ENCODE measurements at regions not wholly inside any gene's neighbourhood (a gene's known extent, or its start where the extent isn't known, plus 50 kb on each side); places are given as distances from the start of the nearest gene placed in this dataset.

DNA sequence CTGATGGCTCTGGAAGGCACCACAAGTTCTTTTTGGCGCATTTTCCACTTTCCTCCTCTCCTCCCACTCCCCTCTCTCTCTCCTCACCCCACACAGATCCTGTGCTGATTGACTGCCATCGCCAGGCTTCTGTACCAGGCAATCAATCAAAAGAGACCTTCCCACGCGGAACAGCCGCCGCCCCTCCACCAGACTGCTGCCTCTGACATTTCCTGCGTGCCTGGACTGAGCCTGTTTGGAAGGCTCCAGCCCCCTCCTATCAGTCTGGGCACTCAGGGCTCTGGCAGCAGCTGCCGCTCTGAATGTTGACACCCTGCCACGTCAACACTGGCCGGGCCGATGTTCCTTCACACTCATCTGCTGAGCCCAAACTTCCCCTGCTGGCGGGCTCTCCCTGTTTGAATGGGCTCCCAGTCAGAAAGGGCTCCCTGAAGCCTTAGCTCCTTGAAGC lies 467.7 kb downstream of the EPHA4 start:
- no peak overlapping the region for H3K4me3 ChIP-seq (ENCODE audit: low read depth, low read length)

GRCh38 chr2:221106241-221106640 lies 465.9 kb downstream of the EPHA4 start:
- H3K4me3 ChIP-seq (ENCODE audit: low read depth, low read length) = no peak overlapping the region
- no peak for TF ChIP-seq CTCF (IDR thresholded peaks at IDR 0.05; ENCODE audit: borderline replicate concordance, insufficient read depth, low read depth, low read length)

More for the DNA sequence above, 467.7 kb downstream of the EPHA4 start:
- no peak for TF ChIP-seq CTCF (IDR thresholded peaks at IDR 0.05; ENCODE audit: borderline replicate concordance, insufficient read depth, low read depth, low read length)

GRCh38 chr2:221107424-221107823 lies 464.7 kb downstream of the EPHA4 start:
- no peak for TF ChIP-seq CTCF (IDR thresholded peaks at IDR 0.05; ENCODE audit: borderline replicate concordance, insufficient read depth, low read depth, low read length)
- H3K4me3 ChIP-seq (ENCODE audit: low read depth, low read length) = no peak overlapping the region

- TF ChIP-seq CTCF (IDR thresholded peaks at IDR 0.05; ENCODE audit: borderline replicate concordance, insufficient read depth, low read depth, low read length) = no peak
- no peak overlapping the region for H3K4me3 ChIP-seq (ENCODE audit: low read depth, low read length)
Measured at GRCh38 chr2:221109552-221109951, 462.6 kb downstream of the EPHA4 start.

- TF ChIP-seq CTCF (IDR thresholded peaks at IDR 0.05; ENCODE audit: borderline replicate concordance, insufficient read depth, low read depth, low read length) = no peak
- H3K4me3 ChIP-seq (ENCODE audit: low read depth, low read length) = no peak overlapping the region
Measured at GRCh38 chr2:221111739-221112138, 460.4 kb downstream of the EPHA4 start.

DNA sequence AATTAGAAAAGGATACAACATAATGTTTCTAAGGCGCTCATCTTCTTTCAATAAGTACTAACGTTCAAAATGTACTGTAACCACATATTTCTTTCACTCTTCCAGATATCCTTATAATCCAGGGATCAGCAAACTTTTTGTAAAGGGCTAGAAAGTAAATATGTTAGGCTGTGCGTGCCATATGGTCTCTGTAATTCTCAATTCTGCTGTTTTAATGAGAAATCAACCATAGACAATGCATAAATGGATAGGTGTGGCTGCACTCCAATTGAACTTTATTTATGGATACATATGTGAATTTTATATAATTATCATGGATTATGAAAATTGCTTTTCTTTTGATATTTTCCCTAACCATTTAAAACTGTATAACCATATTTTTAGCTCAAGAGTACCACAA lies 459.4 kb downstream of the EPHA4 start:
- H3K4me3 ChIP-seq (ENCODE audit: low read depth, low read length) = no peak overlapping the region
- TF ChIP-seq CTCF (IDR thresholded peaks at IDR 0.05; ENCODE audit: borderline replicate concordance, insufficient read depth, low read depth, low read length) = no peak

DNA sequence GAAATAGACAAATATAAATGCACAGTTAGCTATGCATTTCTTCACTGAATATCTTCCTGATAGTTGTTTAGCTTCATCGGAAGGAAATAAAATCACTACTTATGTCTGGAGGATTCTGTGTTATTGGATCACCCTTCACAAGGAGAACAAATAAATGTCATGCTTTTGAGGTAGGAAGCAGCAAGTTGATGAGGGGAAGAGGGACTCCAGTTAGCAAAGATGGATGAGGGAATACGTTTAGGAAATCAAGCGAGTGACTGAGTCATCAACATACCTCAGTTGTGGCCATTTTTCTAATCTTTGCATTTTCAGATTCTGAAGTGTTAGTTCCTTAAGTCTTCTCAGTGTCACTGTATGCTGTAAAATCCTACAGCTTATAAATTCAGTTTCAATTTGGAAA lies 456.2 kb downstream of the EPHA4 start:
- no peak for TF ChIP-seq CTCF (IDR thresholded peaks at IDR 0.05; ENCODE audit: borderline replicate concordance, insufficient read depth, low read depth, low read length)
- H3K4me3 ChIP-seq (ENCODE audit: low read depth, low read length) = no peak overlapping the region

Measured in GM12875 (cell line).